ENCODE measurements at regions not wholly inside any gene's neighbourhood (a gene's known extent, or its start where the extent isn't known, plus 50 kb on each side); places are given as distances from the start of the nearest gene placed in this dataset.

DNA sequence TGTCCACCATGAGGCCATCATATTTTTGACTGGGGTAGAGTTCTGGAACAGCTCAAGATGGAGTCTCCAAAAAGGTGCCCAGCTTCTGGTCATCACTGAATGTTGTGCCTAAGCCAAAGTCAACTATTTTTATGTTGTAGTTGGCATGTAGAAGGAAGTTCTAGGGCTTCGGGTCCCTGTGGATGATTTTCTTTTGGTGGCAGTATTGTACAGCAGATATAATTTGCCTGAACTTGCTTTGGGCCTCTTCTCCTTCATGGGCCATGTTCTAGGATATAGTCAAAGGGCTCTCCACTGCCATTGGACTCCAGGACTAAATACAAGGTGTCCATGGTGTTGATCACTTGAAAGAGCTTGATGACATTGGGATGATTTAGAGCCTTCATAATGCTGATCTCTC, 143.6 kb downstream of the SLC38A4 start:
- TF ChIP-seq, protein P1, sequence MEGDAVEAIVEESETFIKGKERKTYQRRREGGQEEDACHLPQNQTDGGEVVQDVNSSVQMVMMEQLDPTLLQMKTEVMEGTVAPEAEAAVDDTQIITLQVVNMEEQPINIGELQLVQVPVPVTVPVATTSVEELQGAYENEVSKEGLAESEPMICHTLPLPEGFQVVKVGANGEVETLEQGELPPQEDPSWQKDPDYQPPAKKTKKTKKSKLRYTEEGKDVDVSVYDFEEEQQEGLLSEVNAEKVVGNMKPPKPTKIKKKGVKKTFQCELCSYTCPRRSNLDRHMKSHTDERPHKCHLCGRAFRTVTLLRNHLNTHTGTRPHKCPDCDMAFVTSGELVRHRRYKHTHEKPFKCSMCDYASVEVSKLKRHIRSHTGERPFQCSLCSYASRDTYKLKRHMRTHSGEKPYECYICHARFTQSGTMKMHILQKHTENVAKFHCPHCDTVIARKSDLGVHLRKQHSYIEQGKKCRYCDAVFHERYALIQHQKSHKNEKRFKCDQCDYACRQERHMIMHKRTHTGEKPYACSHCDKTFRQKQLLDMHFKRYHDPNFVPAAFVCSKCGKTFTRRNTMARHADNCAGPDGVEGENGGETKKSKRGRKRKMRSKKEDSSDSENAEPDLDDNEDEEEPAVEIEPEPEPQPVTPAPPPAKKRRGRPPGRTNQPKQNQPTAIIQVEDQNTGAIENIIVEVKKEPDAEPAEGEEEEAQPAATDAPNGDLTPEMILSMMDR (IDR thresholded peaks at IDR 0.05) = no peak
- TF ChIP-seq POLR2A (IDR thresholded peaks at IDR 0.05) = no peak

All from body of pancreas (tissue), 4 donors.